Fibroblast of skin of right biceps (primary cell): ENCODE measurements at regions not wholly inside any gene's neighbourhood (a gene's known extent, or its start where the extent isn't known, plus 50 kb on each side); places are given as distances from the start of the nearest gene placed in this dataset.
"Not testable (repeated sequence)": the region's sequence is repeated elsewhere in the genome, so short reads cannot be mapped to it uniquely, and the experiment has no call there.

Source experiments
- DNase-seq: peaks from one replicate; pipeline ENCODE4 v3.0.0-alpha.2; 2013

DNA sequence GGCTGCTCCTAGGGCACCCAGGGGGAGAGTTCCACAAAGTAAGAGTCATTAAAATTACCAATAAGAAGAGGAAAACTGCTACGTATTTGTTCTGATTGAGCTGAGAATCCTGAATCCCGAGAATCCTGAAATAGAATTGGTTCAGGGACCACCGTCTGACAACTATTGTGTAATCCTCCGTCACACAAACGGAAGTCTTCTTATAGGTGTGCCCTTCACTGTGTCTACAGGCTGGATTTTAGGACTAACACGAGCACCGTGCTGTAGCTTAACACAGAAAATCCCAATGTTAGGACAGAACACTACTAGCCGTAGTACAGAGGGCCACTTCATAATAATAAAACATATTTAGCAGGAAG lies 50.6 kb upstream of the RNF182 start:
- DNase-seq, result no peak

DNA sequence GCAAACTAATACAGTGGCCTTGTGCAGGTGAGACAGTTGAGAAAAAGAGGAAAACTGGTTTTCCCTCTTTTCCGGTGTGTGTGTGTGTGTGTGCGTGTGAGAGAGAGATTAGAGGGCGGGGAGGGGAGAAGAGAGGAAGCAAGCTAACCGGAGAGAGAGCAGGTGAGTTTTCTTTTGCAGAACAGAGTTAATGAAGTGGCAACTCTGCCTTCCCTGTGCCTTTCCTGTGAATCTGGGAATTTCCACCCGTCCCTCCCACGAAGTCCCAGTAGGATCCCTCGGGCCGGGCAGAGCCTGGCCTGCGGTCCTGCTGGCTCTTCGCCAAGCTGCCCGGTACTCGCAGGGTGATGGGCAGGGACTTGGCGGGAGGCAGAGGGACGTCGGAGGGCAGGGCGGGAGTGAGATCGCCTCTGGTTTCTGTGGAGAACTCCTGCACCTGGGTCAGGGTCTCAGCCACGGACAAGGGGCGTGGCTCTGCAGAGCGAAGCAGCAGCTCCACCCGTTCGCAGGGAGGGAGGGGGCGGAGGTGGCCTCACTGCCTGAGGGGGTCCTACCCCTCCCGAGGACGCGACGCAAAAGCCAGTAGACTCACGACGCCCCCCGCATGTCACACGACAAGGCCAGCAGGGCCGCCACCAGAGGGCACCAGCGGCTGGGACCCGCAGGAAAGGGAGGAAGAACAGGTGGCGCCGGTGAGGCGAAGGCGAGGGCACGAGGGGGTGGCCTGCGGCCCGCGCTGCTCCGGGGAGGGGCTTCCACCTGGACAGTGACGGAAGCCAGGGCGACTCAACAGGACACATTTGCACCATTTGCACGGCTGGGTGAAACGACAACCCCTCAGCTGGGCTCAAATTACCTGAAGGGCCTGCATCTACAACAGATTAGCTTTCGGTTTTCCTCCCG lies 51.2 kb upstream of the RNF182 start:
- DNase-seq, result peak; percentile 26

DNA sequence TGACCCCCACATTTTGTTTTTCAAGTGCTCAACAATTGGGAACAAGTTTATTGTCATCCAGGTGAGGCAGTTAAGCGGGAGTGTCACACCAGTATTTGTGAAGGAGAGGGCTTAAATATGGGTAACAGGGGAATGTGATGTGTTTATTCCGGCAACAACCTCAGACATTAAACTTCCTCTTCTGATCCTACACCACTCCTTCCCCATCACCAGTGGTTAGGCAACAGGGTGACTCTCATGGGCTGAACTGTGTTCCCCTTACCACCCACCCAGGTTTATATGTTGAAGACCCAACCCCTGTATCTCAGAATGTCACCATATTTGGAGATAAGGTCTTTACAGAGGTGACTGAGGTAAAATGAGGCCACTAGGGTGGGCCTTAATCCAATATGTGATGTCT lies 52.1 kb upstream of the RNF182 start:
- DNase-seq, result no peak

DNA sequence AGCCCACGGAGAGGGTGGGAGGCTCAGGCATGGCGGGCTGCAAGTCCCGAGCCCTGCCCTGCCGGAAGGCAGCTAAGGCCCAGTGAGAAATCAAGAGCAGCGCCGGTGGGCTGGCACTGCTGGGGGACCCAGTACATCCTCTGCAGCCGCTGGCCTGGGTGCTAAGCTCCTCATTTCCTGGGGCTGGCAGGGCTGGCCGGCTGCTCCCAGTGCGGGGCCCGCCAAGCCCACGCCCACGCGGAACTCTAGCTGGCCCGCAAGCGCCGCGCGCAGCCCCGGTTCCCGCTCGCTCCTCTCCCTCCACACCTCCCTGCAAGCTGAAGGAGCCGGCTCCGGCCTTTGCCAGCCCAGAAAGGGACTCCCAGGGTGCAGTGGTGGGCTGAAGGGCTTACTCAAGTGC lies 52.7 kb upstream of the RNF182 start:
- DNase-seq, result not testable (repeated sequence)

DNA sequence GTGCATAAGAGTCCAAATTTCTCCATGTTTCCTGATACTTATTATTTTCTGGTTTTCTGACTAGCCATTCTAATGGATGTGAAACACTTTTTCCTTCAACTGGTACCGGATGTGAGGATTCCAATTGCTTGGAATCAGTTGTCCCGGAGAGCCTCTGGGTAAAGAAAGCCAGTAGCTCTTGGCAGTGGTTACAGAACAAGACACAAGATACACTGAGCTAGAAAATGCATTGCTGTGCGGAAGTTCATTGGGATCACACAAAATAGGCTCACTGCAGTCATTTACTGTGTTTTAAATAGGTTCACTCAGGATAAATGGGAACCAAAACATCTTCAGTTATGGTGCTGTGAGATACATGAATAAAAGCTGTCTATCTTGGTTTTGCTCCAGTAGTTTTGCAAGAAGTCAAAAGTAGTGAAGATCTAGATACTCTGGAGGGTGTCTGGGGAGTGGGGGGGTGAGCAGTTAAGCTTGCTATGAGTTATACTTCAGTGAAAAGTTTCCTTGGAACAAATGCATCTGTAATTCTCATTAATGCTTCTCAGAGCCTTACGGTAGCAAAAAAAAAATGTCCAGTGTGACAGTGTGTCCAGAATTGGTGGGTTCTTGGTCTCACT lies 54.4 kb upstream of the RNF182 start:
- DNase-seq, result no peak

DNA sequence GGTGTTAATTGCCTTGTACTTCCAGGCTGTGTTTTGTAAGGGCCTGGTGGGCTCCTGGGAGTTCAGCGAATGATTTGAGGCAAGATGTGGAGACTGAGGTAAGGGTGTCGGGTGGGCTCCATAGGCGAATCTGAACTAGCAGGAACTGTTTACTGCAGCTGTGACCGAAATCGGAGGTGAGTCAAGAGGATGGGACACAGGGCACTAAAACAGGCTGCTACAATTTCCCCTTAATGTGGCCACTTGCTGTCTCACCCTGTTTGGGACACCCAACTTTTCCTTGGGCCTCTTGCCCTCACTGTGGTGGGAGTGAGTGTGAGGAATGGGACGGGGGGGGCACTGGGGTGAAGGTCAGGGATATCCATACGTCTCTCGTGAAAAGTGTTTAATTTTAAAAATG lies 53.9 kb upstream of the MCUR1 start:
- DNase-seq, result no peak

DNA sequence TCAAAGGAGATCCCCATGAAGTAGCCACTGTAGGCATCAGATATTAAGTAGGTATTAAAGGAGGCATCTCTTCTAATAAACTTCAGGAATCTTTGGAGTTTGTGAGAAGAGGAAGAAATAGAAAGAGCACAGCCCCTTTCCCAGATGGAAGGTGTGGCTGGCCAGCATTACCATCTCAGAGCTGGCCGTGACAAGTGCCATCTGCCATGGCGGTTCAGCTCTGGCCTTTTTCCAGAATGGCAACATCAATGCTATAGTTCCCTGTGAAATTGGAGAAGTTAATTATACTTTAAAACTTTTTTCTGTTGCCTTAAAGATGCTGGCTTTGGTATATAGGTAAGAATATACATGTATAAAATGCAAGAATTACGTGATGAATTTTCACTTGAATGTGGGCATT lies 51.9 kb upstream of the MCUR1 start:
- no peak for DNase-seq

DNA sequence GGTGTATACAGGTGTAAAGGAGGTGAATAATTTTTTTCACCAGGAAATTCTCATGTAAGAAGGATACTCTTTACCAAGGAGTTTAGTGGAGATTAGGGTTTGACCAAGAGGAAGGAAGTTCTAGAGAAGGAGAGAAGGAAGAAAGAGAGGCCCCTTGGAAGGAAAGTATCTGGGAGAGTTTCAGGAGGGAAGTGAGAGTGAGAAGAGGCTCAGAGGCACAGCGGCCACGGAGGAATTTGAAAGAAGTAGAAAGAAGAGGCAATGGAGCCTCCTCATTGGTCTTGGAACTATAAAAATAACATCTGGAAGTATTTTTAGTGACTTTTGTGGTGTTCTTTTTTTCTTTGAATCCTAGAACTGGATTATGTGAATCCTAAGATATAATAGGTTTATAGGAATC lies 50.8 kb upstream of the MCUR1 start:
- DNase-seq, result no peak

DNA sequence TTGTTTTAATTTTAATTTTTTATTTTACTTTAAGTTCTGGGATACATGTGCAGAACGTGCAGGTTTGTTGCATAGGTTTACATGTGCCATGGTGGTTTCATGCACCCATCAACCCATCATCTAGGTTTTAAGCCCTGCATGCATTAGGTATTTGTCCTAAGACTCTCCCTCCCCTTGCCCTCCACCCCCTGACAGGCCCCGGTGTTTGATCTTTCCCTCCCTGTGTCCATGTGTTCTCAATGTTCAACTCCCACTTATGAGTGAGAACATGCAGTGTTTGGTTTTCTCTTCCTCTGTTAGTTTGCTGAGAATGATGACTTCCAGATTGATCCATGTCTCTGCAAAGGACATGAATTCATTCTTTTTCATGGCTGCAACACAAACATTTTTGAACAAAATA lies 50.3 kb upstream of the MCUR1 start:
- not testable (repeated sequence) for DNase-seq
